Uterus (tissue), 3 donors: ENCODE measurements at regions not wholly inside any gene's neighbourhood (a gene's known extent, or its start where the extent isn't known, plus 50 kb on each side); places are given as distances from the start of the nearest gene placed in this dataset.

Source experiments
- DNase-seq, 2 donors: peaks; one replicate each; pipeline ENCODE4 v3.0.0-alpha.2; 2019 to 2020
- H3K27ac ChIP-seq, 2 donors: fragments of 200-600 bp; sonication (generic); 1 replicate in 1 of 2; 2 replicates in 1 of 2; pipeline ENCODE4 v1.5.1; 2016 to 2018
- H3K27me3 ChIP-seq, 2 donors: fragments of 200-600 bp; sonication (generic); one replicate each; pipeline ENCODE4 v1.5.1; 2018 to 2019; ENCODE audit warnings: control low read depth in 1 of 2
- H3K36me3 ChIP-seq, 2 donors: fragments of 200-600 bp; sonication (generic); one replicate each; pipeline ENCODE4 v1.5.1; 2019; ENCODE audit warnings: control low read depth in 1 of 2
- H3K4me1 ChIP-seq, 2 donors: fragments of 200-600 bp; sonication (generic); one replicate each; pipeline ENCODE4 v1.5.1; 2018 to 2019; ENCODE audit warnings: control low read depth in 1 of 2
- H3K4me3 ChIP-seq, 2 donors: fragments of 200-600 bp; sonication (generic); 1 replicate in 1 of 2; 2 replicates in 1 of 2; pipeline ENCODE4 v1.5.1; 2018 to 2019; ENCODE audit warnings: mild to moderate bottlenecking in 1 of 2
- H3K9me3 ChIP-seq, 2 donors: fragments of 200-600 bp; sonication (generic); one replicate each; pipeline ENCODE4 v1.5.1; 2019; ENCODE audit warnings: control low read depth in 1 of 2
- CTCF ChIP-seq, 4 experiments: fragments of 200-600 bp in 2 of 4; fragments of 450-650 bp in 2 of 4; sonication (generic) in 2 of 4; IDR thresholded peaks; one replicate each; pipeline ENCODE4 v1.5.1; 2016 to 2019; ENCODE audit warnings: antibody characterized with exemption in 4 of 4, mild to moderate bottlenecking in 2 of 4, moderate library complexity in 1 of 4
- POLR2A ChIP-seq, 2 donors: fragments of 450-650 bp; IDR thresholded peaks; one replicate each; pipeline ENCODE4 v1.6.1; 2016; ENCODE audit warnings: antibody characterized with exemption in 2 of 2, mild to moderate bottlenecking in 1 of 2, moderate library complexity in 1 of 2
- intact Hi-C: fragments of 100-400 bp; cut with DNase I; formaldehyde crosslinking; loops from one replicate; pipeline ENCODE4 v1.15.1; 2023; ENCODE audit warnings: low total_unique reads
- donor health status: DM: yes; HTN: yes; CAD: no.

GRCh38 chr2:240252191-240252871, 111.9 kb upstream of the OTOS start:
- Histone ChIP-seq H3K4me3 (no peak overlapping the region), H3K9me3 (no peaks in the 10 kb centered on the region), H3K27ac (peak overlapping the region; percentile 78 to 86), H3K36me3 (no peaks in the 10 kb centered on the region), H3K4me1 (peaks cover 6% of the 10 kb centered on the region in 2 donors), H3K27me3 (no peaks in the 10 kb centered on the region)
- peak in 1 of 2 donors; percentile 30 for DNase-seq
- intact Hi-C loops, result no loop called here
- TF ChIP-seq CTCF (IDR thresholded peaks at IDR 0.05) (no peak), POLR2A (IDR thresholded peaks at IDR 0.05) (no peak)

GRCh38 chr2:240252872-240253511, 112.5 kb upstream of the OTOS start:
- no peak for TF ChIP-seq CTCF (IDR thresholded peaks at IDR 0.05)
- TF ChIP-seq POLR2A (IDR thresholded peaks at IDR 0.05), result no peak
- Histone ChIP-seq H3K36me3 (no peaks in the 10 kb centered on the region), H3K9me3 (no peaks in the 10 kb centered on the region), H3K4me1 (peaks cover 6% of the 10 kb centered on the region in 2 donors), H3K27ac (peak overlapping the region; percentile 78 to 86), H3K4me3 (no peak overlapping the region), H3K27me3 (no peaks in the 10 kb centered on the region)
- no peak for DNase-seq
- intact Hi-C loops, result no loop called here

DNA sequence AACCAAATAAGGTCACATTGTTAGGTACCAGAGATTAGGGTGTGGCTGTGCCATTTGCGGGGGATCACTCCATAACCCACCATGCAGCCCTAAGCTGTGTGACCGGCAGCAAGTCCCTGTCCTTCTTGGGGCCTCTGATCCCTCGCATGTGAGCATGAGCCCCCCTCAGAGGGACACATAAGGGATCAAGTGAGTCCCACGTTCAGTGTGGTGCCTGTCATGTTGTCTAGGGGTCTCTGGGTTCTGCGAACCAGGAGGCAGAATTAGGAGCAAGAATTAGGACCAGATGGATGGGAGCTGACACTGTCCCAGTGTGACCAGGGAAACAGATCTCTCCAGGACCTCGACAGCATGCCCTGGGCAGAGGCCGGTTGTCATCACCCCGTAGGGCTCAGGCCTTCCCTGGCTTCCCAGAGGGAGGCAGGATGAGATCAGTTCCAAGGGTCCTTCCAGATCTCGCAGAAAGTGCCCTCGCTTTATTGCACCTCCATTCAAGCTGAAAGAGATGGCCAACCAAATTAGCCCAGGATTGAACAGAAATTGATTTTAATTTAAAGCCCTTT, 113.2 kb upstream of the OTOS start:
- H3K36me3 ChIP-seq, result no peaks in the 10 kb centered on the region
- no peaks in the 10 kb centered on the region for H3K9me3 ChIP-seq
- H3K4me3 ChIP-seq, result no peak overlapping the region
- H3K4me1 ChIP-seq, result peaks cover 6% of the 10 kb centered on the region in 2 donors
- no peak for DNase-seq
- TF ChIP-seq POLR2A (IDR thresholded peaks at IDR 0.05) (no peak), CTCF (IDR thresholded peaks at IDR 0.05) (no peak)
- no peak overlapping the region for H3K27ac ChIP-seq
- H3K27me3 ChIP-seq, result no peaks in the 10 kb centered on the region
- intact Hi-C loops, result no loop called here

GRCh38 chr2:240254337-240255164, 114.1 kb upstream of the OTOS start:
- no peak for DNase-seq
- H3K36me3 ChIP-seq, result no peaks in the 10 kb centered on the region
- TF ChIP-seq CTCF (IDR thresholded peaks at IDR 0.05) (no peak), POLR2A (IDR thresholded peaks at IDR 0.05) (no peak)
- no peaks in the 10 kb centered on the region for H3K27me3 ChIP-seq
- H3K27ac ChIP-seq, result no peak overlapping the region
- no peaks in the 10 kb centered on the region for H3K9me3 ChIP-seq
- intact Hi-C loops, result no loop called here
- peaks cover 6% of the 10 kb centered on the region in 2 donors for H3K4me1 ChIP-seq
- no peak overlapping the region for H3K4me3 ChIP-seq
